ENCODE measurements at regions not wholly inside any gene's neighbourhood (a gene's known extent, or its start where the extent isn't known, plus 50 kb on each side); places are given as distances from the start of the nearest gene placed in this dataset.

- peaks cover 3% of the 10 kb centered on the region for H3K9me3 ChIP-seq (ENCODE audit: low read length)
Observed at GRCh38 chr5:107092695-107093094, 578.0 kb downstream of the EFNA5 start.

GRCh38 chr5:107090506-107090905 lies 580.2 kb downstream of the EFNA5 start:
- H3K27me3 ChIP-seq (ENCODE audit: insufficient read depth, low read length), result no peaks in the 10 kb centered on the region
- H2AFZ ChIP-seq (ENCODE audit: low read depth, low read length), result no peak overlapping the region
- H3K9me3 ChIP-seq (ENCODE audit: low read length), result peaks cover 3% of the 10 kb centered on the region
- H3K36me3 ChIP-seq (ENCODE audit: insufficient read depth, low read length), result no peaks in the 10 kb centered on the region
- H3K4me1 ChIP-seq (ENCODE audit: insufficient read depth, low read length), result peaks cover 2% of the 10 kb centered on the region
- no peak overlapping the region for H3K4me3 ChIP-seq (ENCODE audit: low read length)

More at GRCh38 chr5:107092695-107093094, 578.0 kb downstream of the EFNA5 start:
- Histone ChIP-seq H3K27me3 (ENCODE audit: insufficient read depth, low read length) (no peaks in the 10 kb centered on the region), H3K36me3 (ENCODE audit: insufficient read depth, low read length) (no peaks in the 10 kb centered on the region), H3K4me1 (ENCODE audit: insufficient read depth, low read length) (peaks cover 2% of the 10 kb centered on the region), H2AFZ (ENCODE audit: low read depth, low read length) (no peak overlapping the region), H3K4me3 (ENCODE audit: low read length) (no peak overlapping the region)

GRCh38 chr5:107088907-107089306 lies 581.8 kb downstream of the EFNA5 start:
- Histone ChIP-seq H3K4me1 (ENCODE audit: insufficient read depth, low read length) (peaks cover 2% of the 10 kb centered on the region), H3K9me3 (ENCODE audit: low read length) (no peaks in the 10 kb centered on the region), H2AFZ (ENCODE audit: low read depth, low read length) (no peak overlapping the region), H3K36me3 (ENCODE audit: insufficient read depth, low read length) (no peaks in the 10 kb centered on the region), H3K4me3 (ENCODE audit: low read length) (no peak overlapping the region), H3K27me3 (ENCODE audit: insufficient read depth, low read length) (no peaks in the 10 kb centered on the region)

- no peaks in the 10 kb centered on the region for H3K36me3 ChIP-seq (ENCODE audit: insufficient read depth, low read length)
- H3K4me1 ChIP-seq (ENCODE audit: insufficient read depth, low read length), result peaks cover under 1% of the 10 kb centered on the region
- H2AFZ ChIP-seq (ENCODE audit: low read depth, low read length), result no peak overlapping the region
- no peaks in the 10 kb centered on the region for H3K9me3 ChIP-seq (ENCODE audit: low read length)
- no peak overlapping the region for H3K4me3 ChIP-seq (ENCODE audit: low read length)
- no peaks in the 10 kb centered on the region for H3K27me3 ChIP-seq (ENCODE audit: insufficient read depth, low read length)
Observed at GRCh38 chr5:107085572-107085971, 585.2 kb downstream of the EFNA5 start.

- no peaks in the 10 kb centered on the region for H3K4me1 ChIP-seq (ENCODE audit: insufficient read depth, low read length)
- H3K27me3 ChIP-seq (ENCODE audit: insufficient read depth, low read length), result no peaks in the 10 kb centered on the region
- no peaks in the 10 kb centered on the region for H3K36me3 ChIP-seq (ENCODE audit: insufficient read depth, low read length)
- no peak overlapping the region for H3K4me3 ChIP-seq (ENCODE audit: low read length)
- no peak overlapping the region for H2AFZ ChIP-seq (ENCODE audit: low read depth, low read length)
- H3K9me3 ChIP-seq (ENCODE audit: low read length), result peaks cover 3% of the 10 kb centered on the region
Observed at GRCh38 chr5:107074996-107075395, 595.7 kb downstream of the EFNA5 start.

GRCh38 chr5:107072967-107073366 lies 597.8 kb downstream of the EFNA5 start:
- Histone ChIP-seq H2AFZ (ENCODE audit: low read depth, low read length) (no peak overlapping the region), H3K27me3 (ENCODE audit: insufficient read depth, low read length) (no peaks in the 10 kb centered on the region), H3K4me3 (ENCODE audit: low read length) (no peak overlapping the region), H3K4me1 (ENCODE audit: insufficient read depth, low read length) (peaks cover 16% of the 10 kb centered on the region), H3K9me3 (ENCODE audit: low read length) (peaks cover 3% of the 10 kb centered on the region), H3K36me3 (ENCODE audit: insufficient read depth, low read length) (no peaks in the 10 kb centered on the region)

- Histone ChIP-seq H3K4me1 (ENCODE audit: insufficient read depth, low read length) (peaks cover 21% of the 10 kb centered on the region), H3K36me3 (ENCODE audit: insufficient read depth, low read length) (no peaks in the 10 kb centered on the region), H2AFZ (ENCODE audit: low read depth, low read length) (no peak overlapping the region), H3K27me3 (ENCODE audit: insufficient read depth, low read length) (no peaks in the 10 kb centered on the region), H3K4me3 (ENCODE audit: low read length) (no peak overlapping the region), H3K9me3 (ENCODE audit: low read length) (peaks cover 3% of the 10 kb centered on the region)
Observed at GRCh38 chr5:107072440-107072839, 598.3 kb downstream of the EFNA5 start.

- Histone ChIP-seq H3K36me3 (ENCODE audit: insufficient read depth, low read length) (no peaks in the 10 kb centered on the region), H3K9me3 (ENCODE audit: low read length) (peaks cover 3% of the 10 kb centered on the region), H3K4me3 (ENCODE audit: low read length) (no peak overlapping the region), H2AFZ (ENCODE audit: low read depth, low read length) (no peak overlapping the region), H3K4me1 (ENCODE audit: insufficient read depth, low read length) (peaks cover 27% of the 10 kb centered on the region), H3K27me3 (ENCODE audit: insufficient read depth, low read length) (no peaks in the 10 kb centered on the region)
Observed at GRCh38 chr5:107068782-107069181, 602.0 kb downstream of the EFNA5 start.

GRCh38 chr5:107067395-107067794 lies 603.3 kb downstream of the EFNA5 start:
- peak overlapping the region; percentile 39 for H2AFZ ChIP-seq (ENCODE audit: low read depth, low read length)
- H3K27me3 ChIP-seq (ENCODE audit: insufficient read depth, low read length), result no peaks in the 10 kb centered on the region
- H3K36me3 ChIP-seq (ENCODE audit: insufficient read depth, low read length), result no peaks in the 10 kb centered on the region
- H3K4me1 ChIP-seq (ENCODE audit: insufficient read depth, low read length), result peaks cover 27% of the 10 kb centered on the region
- no peak overlapping the region for H3K4me3 ChIP-seq (ENCODE audit: low read length)
- peaks cover 3% of the 10 kb centered on the region for H3K9me3 ChIP-seq (ENCODE audit: low read length)

- Histone ChIP-seq H3K36me3 (ENCODE audit: insufficient read depth, low read length) (no peaks in the 10 kb centered on the region), H3K4me3 (ENCODE audit: low read length) (no peak overlapping the region), H3K4me1 (ENCODE audit: insufficient read depth, low read length) (peaks cover 16% of the 10 kb centered on the region), H2AFZ (ENCODE audit: low read depth, low read length) (no peak overlapping the region), H3K9me3 (ENCODE audit: low read length) (no peaks in the 10 kb centered on the region), H3K27me3 (ENCODE audit: insufficient read depth, low read length) (no peaks in the 10 kb centered on the region)
Observed at GRCh38 chr5:107063511-107063910, 607.2 kb downstream of the EFNA5 start.

- Histone ChIP-seq H3K4me3 (ENCODE audit: low read length) (no peak overlapping the region), H3K4me1 (ENCODE audit: insufficient read depth, low read length) (no peaks in the 10 kb centered on the region), H3K36me3 (ENCODE audit: insufficient read depth, low read length) (no peaks in the 10 kb centered on the region), H3K27me3 (ENCODE audit: insufficient read depth, low read length) (no peaks in the 10 kb centered on the region), H3K9me3 (ENCODE audit: low read length) (no peaks in the 10 kb centered on the region), H2AFZ (ENCODE audit: low read depth, low read length) (no peak overlapping the region)
Observed at GRCh38 chr5:107058803-107059202, 611.9 kb downstream of the EFNA5 start.

- Histone ChIP-seq H3K36me3 (ENCODE audit: insufficient read depth, low read length) (no peaks in the 10 kb centered on the region), H3K9me3 (ENCODE audit: low read length) (no peaks in the 10 kb centered on the region), H3K4me1 (ENCODE audit: insufficient read depth, low read length) (no peaks in the 10 kb centered on the region)
Observed at GRCh38 chr5:107058235-107058634, 612.5 kb downstream of the EFNA5 start.

GRCh38 chr5:107056278-107056677 lies 614.5 kb downstream of the EFNA5 start:
- Histone ChIP-seq H3K4me1 (ENCODE audit: insufficient read depth, low read length) (no peaks in the 10 kb centered on the region), H2AFZ (ENCODE audit: low read depth, low read length) (no peak overlapping the region), H3K27me3 (ENCODE audit: insufficient read depth, low read length) (no peaks in the 10 kb centered on the region), H3K4me3 (ENCODE audit: low read length) (no peak overlapping the region), H3K9me3 (ENCODE audit: low read length) (no peaks in the 10 kb centered on the region), H3K36me3 (ENCODE audit: insufficient read depth, low read length) (no peaks in the 10 kb centered on the region)

More at GRCh38 chr5:107058235-107058634, 612.5 kb downstream of the EFNA5 start:
- Histone ChIP-seq H3K4me3 (ENCODE audit: low read length) (no peak overlapping the region), H3K27me3 (ENCODE audit: insufficient read depth, low read length) (no peaks in the 10 kb centered on the region), H2AFZ (ENCODE audit: low read depth, low read length) (no peak overlapping the region)

- no peaks in the 10 kb centered on the region for H3K9me3 ChIP-seq (ENCODE audit: low read length)
- H3K4me1 ChIP-seq (ENCODE audit: insufficient read depth, low read length), result peaks cover 5% of the 10 kb centered on the region
- no peaks in the 10 kb centered on the region for H3K36me3 ChIP-seq (ENCODE audit: insufficient read depth, low read length)
- no peak overlapping the region for H2AFZ ChIP-seq (ENCODE audit: low read depth, low read length)
- H3K27me3 ChIP-seq (ENCODE audit: insufficient read depth, low read length), result no peaks in the 10 kb centered on the region
- no peak overlapping the region for H3K4me3 ChIP-seq (ENCODE audit: low read length)
Observed at GRCh38 chr5:107047048-107047447, 623.7 kb downstream of the EFNA5 start.

Measured in neuron (in vitro differentiated cells).